A673 (cell line): ENCODE measurements at regions not wholly inside any gene's neighbourhood (a gene's known extent, or its start where the extent isn't known, plus 50 kb on each side); places are given as distances from the start of the nearest gene placed in this dataset.

Experiments
- CTCF ChIP-seq: fragments of 300-800, 200-600 bp; sonication (generic); conservative IDR thresholded peaks from 2 replicates; pipeline ENCODE4 v1.5.1; 2017; ENCODE audit warnings: low read depth, mild to moderate bottlenecking, antibody characterized with exemption, low read length, moderate library complexity, mixed read lengths
- EZH2 ChIP-seq: fragments of 200-600 bp; sonication (generic); IDR thresholded peaks from 2 replicates; pipeline ENCODE4 v1.6.1; 2017; ENCODE audit warnings: borderline replicate concordance, low read depth, mild to moderate bottlenecking, mixed read lengths, antibody characterized with exemption, low read length; ENCODE audit not compliant: poor library complexity, severe bottlenecking

- TF ChIP-seq CTCF (no peak), EZH2 (no peak)
Observed at GRCh38 chrX:113136836-113137235, 296.2 kb upstream of the AMOT start.
